ENCODE measurements at regions not wholly inside any gene's neighbourhood (a gene's known extent, or its start where the extent isn't known, plus 50 kb on each side); places are given as distances from the start of the nearest gene placed in this dataset.
"Not testable (repeated sequence)": the region's sequence is repeated elsewhere in the genome, so short reads cannot be mapped to it uniquely, and the experiment has no call there.

DNA sequence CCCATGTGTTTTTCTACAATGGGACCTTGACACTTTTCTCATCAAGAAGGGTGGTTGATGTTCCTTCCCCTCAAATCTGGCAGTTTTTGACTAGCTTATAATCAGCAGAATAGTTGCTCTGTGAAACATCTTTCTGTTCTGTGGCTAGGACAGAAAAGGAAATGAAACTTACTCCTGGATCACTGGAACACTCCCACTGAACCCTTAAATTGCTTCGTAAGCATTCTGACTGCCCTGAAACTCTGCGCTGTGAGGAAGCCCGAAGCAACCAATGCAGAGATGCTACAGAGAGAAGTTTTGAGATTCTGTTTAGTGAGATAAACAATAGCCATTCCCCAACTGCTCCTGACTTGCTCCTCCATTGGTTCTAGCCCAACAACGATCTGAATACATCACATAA lies 602.2 kb downstream of the CENPC start:
- Histone ChIP-seq H4K20me1 (replicated peaks; ENCODE audit: control insufficient read depth, extremely low read depth, insufficient read depth, low read length) (no peaks in the 10 kb centered on the region), H3K9me3 (replicated peaks; ENCODE audit: control insufficient read depth, insufficient read depth, low read length) (no peaks in the 10 kb centered on the region), H3K36me3 (ENCODE audit: control insufficient read depth in 2 of 2, extremely low read depth in 1 of 2, insufficient read depth in 2 of 2, low read length in 2 of 2) (no peaks in the 10 kb centered on the region), H3K79me2 (ENCODE audit: control insufficient read depth, insufficient read depth, low read length) (no peaks in the 10 kb centered on the region), H3K9ac (replicated peaks; ENCODE audit: extremely low read depth, insufficient read depth, low read length) (no peak overlapping the region), H3K4me2 (ENCODE audit: insufficient read depth, low read length) (no peak overlapping the region), H3K9me1 (replicated peaks; ENCODE audit: control insufficient read depth, extremely low read depth, insufficient read depth, low read length) (no peaks in the 10 kb centered on the region), H3K27ac (ENCODE audit: insufficient read depth, low read depth, low read length) (no peak overlapping the region), H2AFZ (ENCODE audit: low read depth, low read length) (no peak overlapping the region), H3K4me1 (ENCODE audit: control insufficient read depth, extremely low read depth, insufficient read depth, low read length) (no peaks in the 10 kb centered on the region), H3K4me3 (replicated peaks in 1 of 3; ENCODE audit: insufficient read depth in 1 of 3, low read depth in 1 of 3, low read length in 3 of 3) (no peak overlapping the region), H3K27me3 (ENCODE audit: control insufficient read depth in 2 of 2, insufficient read depth in 2 of 2, low read length in 2 of 2) (no peaks in the 10 kb centered on the region)
- no TSS peak for BruUV-seq (replicated peaks)
- intact Hi-C loops (cut with micrococcal nuclease), result no loop called here
- ChIA-PET POLR2A (no interaction called here), CTCF (no interaction called here)
- dilution Hi-C loops (cut with MboI; ENCODE audit: extremely low pct_ligation_motif_present, low sequenced_read_pairs), result no loop called here
- no peak for DNase-seq (ENCODE audit: low read depth, low spot score)
- no peak for FAIRE-seq
- TF ChIP-seq GATA2 (IDR thresholded peaks at IDR 0.05; ENCODE audit: insufficient read depth, insufficient read length, low read depth, low read length) (no peak), CTCF (IDR thresholded peaks at IDR 0.05; ENCODE audit: extremely low read depth in 1 of 2, insufficient read depth in 1 of 2, low read depth in 1 of 2, low read length in 2 of 2) (no peak), EZH2 (IDR thresholded peaks at IDR 0.05; ENCODE audit: borderline replicate concordance, low read depth, low read length, severe bottlenecking) (no peak), FOS (IDR thresholded peaks at IDR 0.05; ENCODE audit: borderline replicate concordance, insufficient read depth, low read length) (no peak), JUN (IDR thresholded peaks at IDR 0.05; ENCODE audit: borderline replicate concordance, insufficient read depth, insufficient read length, low read depth) (no peak), POLR2A (IDR thresholded peaks at IDR 0.05; ENCODE audit: low read depth, low read length) (no peak), POLR2AphosphoS5 (IDR thresholded peaks at IDR 0.05; ENCODE audit: insufficient read depth, low read depth, low read length) (no peak), MYC (IDR thresholded peaks at IDR 0.05; ENCODE audit: low read depth, low read length) (no peak)
- TF ChIP-seq, protein P1, sequence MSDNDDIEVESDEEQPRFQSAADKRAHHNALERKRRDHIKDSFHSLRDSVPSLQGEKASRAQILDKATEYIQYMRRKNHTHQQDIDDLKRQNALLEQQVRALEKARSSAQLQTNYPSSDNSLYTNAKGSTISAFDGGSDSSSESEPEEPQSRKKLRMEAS (IDR thresholded peaks at IDR 0.05; ENCODE audit: insufficient read depth, insufficient read length), result no peak

GRCh38 chr4:66931981-66932380 lies 613.3 kb downstream of the CENPC start:
- FAIRE-seq; H3K9me1 ChIP-seq (replicated peaks; ENCODE audit: control insufficient read depth, extremely low read depth, insufficient read depth, low read length); H2AFZ ChIP-seq (ENCODE audit: low read depth, low read length); H3K4me2 ChIP-seq (ENCODE audit: insufficient read depth, low read length); H3K79me2 ChIP-seq (ENCODE audit: control insufficient read depth, insufficient read depth, low read length); H3K4me1 ChIP-seq (ENCODE audit: control insufficient read depth, extremely low read depth, insufficient read depth, low read length); H3K36me3 ChIP-seq (ENCODE audit: control insufficient read depth in 2 of 2, extremely low read depth in 1 of 2, insufficient read depth in 2 of 2, low read length in 2 of 2); H3K9ac ChIP-seq (replicated peaks; ENCODE audit: extremely low read depth, insufficient read depth, low read length); DNase-seq (ENCODE audit: low read depth, low spot score); H3K27me3 ChIP-seq (ENCODE audit: control insufficient read depth in 2 of 2, insufficient read depth in 2 of 2, low read length in 2 of 2); H4K20me1 ChIP-seq (replicated peaks; ENCODE audit: control insufficient read depth, extremely low read depth, insufficient read depth, low read length); CTCF ChIA-PET; POLR2A ChIA-PET; H3K9me3 ChIP-seq (replicated peaks; ENCODE audit: control insufficient read depth, insufficient read depth, low read length); H3K4me3 ChIP-seq (replicated peaks in 1 of 3; ENCODE audit: insufficient read depth in 1 of 3, low read depth in 1 of 3, low read length in 3 of 3); BruUV-seq (replicated peaks); dilution Hi-C loops (cut with MboI; ENCODE audit: extremely low pct_ligation_motif_present, low sequenced_read_pairs); H3K27ac ChIP-seq (ENCODE audit: insufficient read depth, low read depth, low read length); intact Hi-C loops (cut with micrococcal nuclease): not testable (repeated sequence)

Data from endothelial cell of umbilical vein (primary cell).